ENCODE measurements at regions not wholly inside any gene's neighbourhood (a gene's known extent, or its start where the extent isn't known, plus 50 kb on each side); places are given as distances from the start of the nearest gene placed in this dataset.

- H3K4me3 ChIP-seq (ENCODE audit: low read depth, low read length), result no peak overlapping the region
- no peak for TF ChIP-seq CTCF (conservative IDR thresholded peaks at IDR 0.05; ENCODE audit: low read depth, low read length)
- DNase-seq (ENCODE audit: low read depth), result no peak
Observed at GRCh38 chr6:23176471-23176870, 607.1 kb downstream of the HDGFL1 start.

DNA sequence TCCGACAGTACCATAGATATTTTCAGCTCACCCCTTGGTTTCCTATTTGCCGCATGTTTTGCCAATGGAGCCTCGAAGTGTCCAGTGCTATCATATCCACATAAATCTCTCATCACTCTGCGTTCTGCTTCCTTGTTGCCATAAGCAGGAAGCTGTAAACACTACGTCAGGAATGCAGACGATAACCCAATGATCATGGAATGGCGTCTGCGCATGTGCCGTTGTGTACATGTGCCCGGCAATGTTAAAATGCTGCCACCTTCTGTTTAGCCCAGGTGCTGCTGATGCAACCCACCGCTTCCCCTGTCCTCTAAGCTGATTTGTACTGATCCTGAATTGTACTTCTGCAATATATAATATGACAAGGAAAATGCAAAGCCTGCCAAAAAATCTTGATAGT lies 607.5 kb downstream of the HDGFL1 start:
- TF ChIP-seq CTCF (conservative IDR thresholded peaks at IDR 0.05; ENCODE audit: low read depth, low read length), result peak; percentile 30
- no peak overlapping the region for H3K4me3 ChIP-seq (ENCODE audit: low read depth, low read length)

GRCh38 chr6:23177806-23178205 lies 608.4 kb downstream of the HDGFL1 start:
- H3K4me3 ChIP-seq (ENCODE audit: low read depth, low read length), result no peak overlapping the region
- no peak for DNase-seq (ENCODE audit: low read depth)
- TF ChIP-seq CTCF (conservative IDR thresholded peaks at IDR 0.05; ENCODE audit: low read depth, low read length), result no peak

More for the DNA sequence above, 607.5 kb downstream of the HDGFL1 start:
- DNase-seq (ENCODE audit: low read depth), result no peak

DNA sequence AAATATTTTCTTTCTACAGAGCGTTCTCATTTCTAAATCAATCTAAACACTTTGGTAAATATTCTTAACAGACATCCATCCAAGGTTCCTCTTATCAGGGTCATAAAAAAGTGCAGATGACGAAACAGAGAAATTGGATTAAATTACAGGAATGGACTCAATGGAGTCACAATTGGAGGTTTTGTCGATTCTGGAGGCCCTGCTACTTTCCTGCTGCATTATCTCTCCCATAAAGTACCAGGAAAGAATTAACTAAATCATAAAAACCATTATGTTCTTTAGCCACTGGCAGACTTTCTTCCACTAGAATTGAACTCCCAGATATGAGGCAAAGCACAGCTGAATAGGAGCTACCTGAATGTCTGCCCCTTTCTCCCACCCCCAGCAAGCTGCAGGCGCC lies 610.6 kb downstream of the HDGFL1 start:
- no peak for TF ChIP-seq CTCF (conservative IDR thresholded peaks at IDR 0.05; ENCODE audit: low read depth, low read length)
- no peak overlapping the region for H3K4me3 ChIP-seq (ENCODE audit: low read depth, low read length)
- no peak for DNase-seq (ENCODE audit: low read depth)

DNA sequence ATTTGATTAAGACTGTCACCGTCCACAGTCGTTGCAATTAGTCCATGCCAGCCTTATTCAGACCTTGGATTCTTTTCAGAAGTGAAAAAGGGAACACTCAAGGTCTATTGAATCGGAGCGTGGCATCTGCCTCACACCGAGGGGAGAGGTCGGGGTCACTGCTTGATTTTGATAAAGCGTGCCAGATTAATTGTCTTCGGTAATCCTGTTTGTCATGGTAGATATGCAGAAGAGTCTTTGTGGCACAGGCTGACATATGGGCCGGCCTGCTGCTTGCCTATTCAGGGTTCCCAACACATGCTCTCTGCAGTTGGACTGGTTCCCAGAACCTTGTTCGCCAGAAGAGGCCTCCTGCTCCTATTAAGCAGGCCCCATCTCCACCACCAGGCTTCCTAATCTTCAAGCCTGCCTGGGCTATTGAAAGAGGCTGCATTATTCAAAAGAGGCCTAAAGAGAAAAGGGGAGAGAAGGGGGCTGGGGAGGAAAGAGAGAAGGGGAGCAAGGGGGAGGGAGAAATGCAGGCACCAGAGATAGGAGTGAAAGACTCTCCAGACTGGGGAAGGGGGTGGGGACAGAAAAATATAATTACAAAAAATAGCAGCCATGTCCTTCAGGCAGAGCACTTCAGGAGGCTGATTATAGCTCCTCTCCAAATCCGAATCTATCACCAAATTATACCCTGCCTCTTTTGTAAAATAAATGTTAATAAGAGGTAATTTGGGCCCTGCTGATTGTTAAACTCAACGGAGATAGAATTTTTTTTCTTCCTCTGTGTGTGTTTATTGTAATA lies 611.3 kb downstream of the HDGFL1 start:
- peak; percentile 63 for TF ChIP-seq CTCF (conservative IDR thresholded peaks at IDR 0.05; ENCODE audit: low read depth, low read length)
- DNase-seq (ENCODE audit: low read depth), result peak; percentile 95

GRCh38 chr6:23181356-23182110 lies 612.2 kb downstream of the HDGFL1 start:
- H3K4me3 ChIP-seq (ENCODE audit: low read depth, low read length), result no peak overlapping the region
- no peak for TF ChIP-seq CTCF (conservative IDR thresholded peaks at IDR 0.05; ENCODE audit: low read depth, low read length)
- DNase-seq (ENCODE audit: low read depth), result peak; percentile 13

More for the DNA sequence above, 611.3 kb downstream of the HDGFL1 start:
- H3K4me3 ChIP-seq (ENCODE audit: low read depth, low read length), result no peak overlapping the region
